IMR-90 (cell line): ENCODE measurements at regions not wholly inside any gene's neighbourhood (a gene's known extent, or its start where the extent isn't known, plus 50 kb on each side); places are given as distances from the start of the nearest gene placed in this dataset.

Source experiments
- ATAC-seq: fragments of 200-7000 bp; cut with Tn5 transposase; 2 replicates; pipeline ENCODE4 v1.9.1; 2020; ENCODE audit warnings: low read depth, mild to moderate bottlenecking, moderate library complexity
- BruUV-seq: library from RNA; stranded (reverse); fragments of 400-500 nt; replicated peaks from 2 replicates; lab custom pipeline; 2021; lab: Mats Ljungman, UMichigan
- CTCF ChIA-PET: fragments of 300-600 bp; formaldehyde crosslinking; extraction: SDS; loops from one replicate; lab custom pipeline; 2021; ENCODE audit warnings: antibody characterized with exemption; lab: Yijun Ruan, JAX
- POLR2A ChIA-PET: fragments of 300-600 bp; sonication (Branson Sonifier 250); formaldehyde crosslinking; loops from one replicate; lab custom pipeline; 2022; ENCODE audit warnings: antibody characterized with exemption; ENCODE audit not compliant: unreplicated experiment; lab: Charles Lee
- DNase-seq: peaks from one replicate; pipeline ENCODE4 v3.0.0; 2013
- H2AFZ ChIP-seq: replicated peaks from 2 replicates; pipeline ENCODE3; 2013; ENCODE audit warnings: low read length, mild to moderate bottlenecking; ENCODE audit not compliant: poor library complexity
- H2AK5ac ChIP-seq: 2 replicates; pipeline ENCODE4 v1.6.1; 2013; ENCODE audit warnings: low read depth, low read length, inconsistent platforms
- H2AK9ac ChIP-seq: replicated peaks from 2 replicates; pipeline ENCODE3; 2013; ENCODE audit warnings: mild to moderate bottlenecking, low read depth, low read length, moderate library complexity; ENCODE audit not compliant: poor library complexity
- H2BK120ac ChIP-seq: 2 replicates; pipeline ENCODE4 v1.6.1; 2013; ENCODE audit warnings: low read depth, low read length, inconsistent platforms
- H2BK15ac ChIP-seq: 3 replicates; pipeline ENCODE4 v1.6.1; 2013; ENCODE audit warnings: low read depth, low read length, inconsistent platforms
- H2BK20ac ChIP-seq: 2 replicates; pipeline ENCODE4 v1.6.1; 2013; ENCODE audit warnings: low read depth, mild to moderate bottlenecking, inconsistent platforms, low read length, moderate library complexity
- H2BK5ac ChIP-seq: 2 replicates; pipeline ENCODE4 v1.6.1; 2013; ENCODE audit warnings: mild to moderate bottlenecking, low read depth, low read length, inconsistent platforms; ENCODE audit not compliant: poor library complexity, severe bottlenecking
- H3K14ac ChIP-seq: replicated peaks from 2 replicates; pipeline ENCODE4 v1.6.1; 2013; ENCODE audit warnings: low read depth, low read length, inconsistent platforms
- H3K18ac ChIP-seq: 2 replicates; pipeline ENCODE4 v1.6.1; 2013; ENCODE audit warnings: low read depth, low read length, control low read depth
- H3K23ac ChIP-seq: 2 replicates; pipeline ENCODE4 v1.6.1; 2013; ENCODE audit warnings: low read depth, low read length, inconsistent platforms
- H3K27ac ChIP-seq: 2 replicates; pipeline ENCODE4 v1.5.1; 2013; ENCODE audit warnings: mild to moderate bottlenecking, control low read depth, low read length; ENCODE audit not compliant: insufficient read depth
- H3K27me3 ChIP-seq: 2 replicates; pipeline ENCODE4 v1.6.1; 2013; ENCODE audit warnings: low read length; ENCODE audit not compliant: control insufficient read depth, insufficient read depth
- H3K36me3 ChIP-seq: 2 replicates; pipeline ENCODE4 v1.6.1; 2013; ENCODE audit warnings: low read length, mixed read lengths; ENCODE audit not compliant: control insufficient read depth, insufficient read depth
- H3K4ac ChIP-seq: 2 replicates; pipeline ENCODE4 v1.6.1; 2013; ENCODE audit warnings: low read depth, low read length, inconsistent platforms
- H3K4me1 ChIP-seq: 2 replicates; pipeline ENCODE4 v1.6.1; 2013; ENCODE audit warnings: low read length, mixed read lengths; ENCODE audit not compliant: control insufficient read depth, insufficient read depth
- H3K4me2 ChIP-seq: 2 replicates; pipeline ENCODE4 v1.6.1; 2013; ENCODE audit warnings: low read depth, mild to moderate bottlenecking, control low read depth, low read length, moderate library complexity
- H3K4me3 ChIP-seq: 2 replicates; pipeline ENCODE4 v1.5.1; 2013; ENCODE audit warnings: low read depth, mild to moderate bottlenecking, control low read depth, low read length, moderate library complexity; ENCODE audit not compliant: insufficient read depth
- H3K56ac ChIP-seq: 2 replicates; pipeline ENCODE4 v1.6.1; 2013; ENCODE audit warnings: low read length, inconsistent platforms; ENCODE audit not compliant: insufficient read depth; ENCODE audit errors: extremely low read depth
- H3K79me1 ChIP-seq, 2 experiments: 2 replicates each; pipeline ENCODE4 v1.6.1; 2013; ENCODE audit warnings: low read length in 2 of 2, inconsistent platforms in 1 of 2, low read depth in 1 of 2
- H3K9ac ChIP-seq: 2 replicates; pipeline ENCODE4 v1.6.1; 2013; ENCODE audit warnings: low read depth, low read length, control low read depth
- H3K9me1 ChIP-seq: 2 replicates; pipeline ENCODE4 v1.6.1; 2013; ENCODE audit warnings: low read length, inconsistent platforms; ENCODE audit not compliant: insufficient read depth
- H3K9me3 ChIP-seq: 2 replicates; pipeline ENCODE4 v1.6.1; 2013; ENCODE audit warnings: low read length; ENCODE audit not compliant: control insufficient read depth, insufficient read depth
- H4K20me1 ChIP-seq: 2 replicates; pipeline ENCODE4 v1.6.1; 2013; ENCODE audit warnings: low read length, inconsistent platforms; ENCODE audit not compliant: insufficient read depth
- H4K5ac ChIP-seq: 2 replicates; pipeline ENCODE4 v1.6.1; 2013; ENCODE audit warnings: mild to moderate bottlenecking, low read depth, low read length, control low read depth
- H4K8ac ChIP-seq, 2 experiments: 2 replicates each; pipeline ENCODE4 v1.6.1; 2013; ENCODE audit warnings: low read depth in 2 of 2, low read length in 2 of 2, control low read depth in 1 of 2, inconsistent platforms in 1 of 2
- H4K91ac ChIP-seq: 2 replicates; pipeline ENCODE4 v1.6.1; 2013; ENCODE audit warnings: low read depth, low read length, inconsistent platforms; ENCODE audit not compliant: insufficient read depth
- CTCF ChIP-seq: conservative IDR thresholded peaks from 2 replicates; pipeline ENCODE4 v1.5.1; 2012; ENCODE audit warnings: mild to moderate bottlenecking, low read depth, low read length, improper control_type of control experiment
- MAFK ChIP-seq: IDR thresholded peaks from 2 replicates; pipeline ENCODE4 v1.6.1; 2012; ENCODE audit warnings: low read depth, low read length, improper control_type of control experiment
- MAZ ChIP-seq: IDR thresholded peaks from 2 replicates; pipeline ENCODE4 v1.6.1; 2012; ENCODE audit warnings: low read depth, mild to moderate bottlenecking, low read length, improper control_type of control experiment, moderate library complexity, borderline replicate concordance
- NFE2L2 ChIP-seq: fragments of 150-350 bp; IDR thresholded peaks from 2 replicates; pipeline ENCODE4 v1.6.1; 2016; ENCODE audit warnings: low read depth, mild to moderate bottlenecking, low read length
- POLR2A ChIP-seq: IDR thresholded peaks from 2 replicates; pipeline ENCODE4 v1.6.1; 2012; ENCODE audit warnings: mild to moderate bottlenecking, low read depth, low read length
- RAD21 ChIP-seq: IDR thresholded peaks from 2 replicates; pipeline ENCODE4 v1.6.1; 2012; ENCODE audit warnings: low read length, improper control_type of control experiment
- RCOR1 ChIP-seq: IDR thresholded peaks from 2 replicates; pipeline ENCODE4 v1.6.1; 2012; ENCODE audit warnings: mild to moderate bottlenecking, low read length, improper control_type of control experiment; ENCODE audit not compliant: insufficient replicate concordance
- RFX5 ChIP-seq: IDR thresholded peaks from 2 replicates; pipeline ENCODE4 v1.8.0; 2012; ENCODE audit warnings: low read depth, mild to moderate bottlenecking, low read length, moderate library complexity
- SMC3 ChIP-seq: fragments of 150-350 bp; IDR thresholded peaks from 2 replicates; pipeline ENCODE4 v1.6.1; 2016; ENCODE audit warnings: low read depth, mild to moderate bottlenecking, antibody characterized with exemption, low read length, moderate library complexity
- WGBS, 2 experiments: methylation state at CpG; one replicate each; pipeline versions ENCODE4 v1.1.5 to v1.1.7; 2013; ENCODE audit warnings: missing lambda C conversion rate in 2 of 2; ENCODE audit not compliant: insufficient read length in 1 of 2; ENCODE audit errors: extremely low coverage in 2 of 2; 5-methylcytosine and 5-hydroxymethylcytosine counted together
- dilution Hi-C: fragments of 300-500 bp; cut with HindIII; formaldehyde crosslinking; loops from one replicate; pipeline ENCODE4 v1.14.3; 2018; ENCODE audit warnings: low sequenced_read_pairs; ENCODE audit not compliant: unreplicated experiment
- in situ Hi-C: fragments of 300-500 bp; cut with MboI; formaldehyde crosslinking; loops from 3 replicates; pipeline ENCODE4 v1.14.3; 2019; ENCODE audit warnings: low sequenced_read_pairs, inconsistent platforms, mixed read lengths
- intact Hi-C: fragments of 100-400 bp; cut with micrococcal nuclease; formaldehyde crosslinking; loops from 2 replicates; pipeline ENCODE4 v1.10.0; 2022

- dilution Hi-C loops = no loop called here
- BruUV-seq = no TSS peak
- Histone ChIP-seq H3K23ac (no peak overlapping the region), H3K4ac (no peak overlapping the region), H3K36me3 (no peaks in the 10 kb centered on the region), H3K27me3 (no peaks in the 10 kb centered on the region; the same call in 1 of the 2 replicates), H3K4me3 (no peak overlapping the region), H3K4me2 (no peak overlapping the region), H2AK5ac (no peak overlapping the region), H2AFZ (peak overlapping the region; percentile 51), H2BK15ac (no peak overlapping the region), H3K79me1 (no peaks in the 10 kb centered on the region), H2BK5ac (no peak overlapping the region), H4K91ac (no peak overlapping the region), H2BK20ac (no peak overlapping the region), H3K9me1 (no peaks in the 10 kb centered on the region), H4K8ac (no peak overlapping the region), H3K9ac (no peak overlapping the region), H3K9me3 (no peaks in the 10 kb centered on the region), H3K27ac (no peak overlapping the region), H4K20me1 (no peaks in the 10 kb centered on the region), H3K4me1 (no peaks in the 10 kb centered on the region), H3K14ac (no peak overlapping the region), H4K5ac (no peak overlapping the region), H3K56ac (no peak overlapping the region), H2AK9ac (no peak overlapping the region), H3K18ac (no peak overlapping the region), H2BK120ac (no peak overlapping the region)
- no peak for DNase-seq
- no peak for TF ChIP-seq SMC3
- TF ChIP-seq RCOR1 = no peak
- no peak for TF ChIP-seq POLR2A
- no peak for TF ChIP-seq MAZ
- no peak for TF ChIP-seq MAFK
- TF ChIP-seq NFE2L2 = no peak
- TF ChIP-seq RAD21 = no peak
- TF ChIP-seq RFX5 = no peak
- TF ChIP-seq CTCF = no peak
- 47% methylated on average over 8 of the region's 16 CpGs; no CpG with 5 or more reads in 1 of the 2 experiments for WGBS, 2 experiments
- ChIA-PET CTCF (no interaction called here), POLR2A (no interaction called here)
- in situ Hi-C loops = no loop called here
- ATAC-seq = no peak
- intact Hi-C loops = no loop called here
Measured at GRCh38 chr7:98458090-98458875, 57.4 kb upstream of the BAIAP2L1 start.
